Nephron (organoid): ENCODE measurements at regions not wholly inside any gene's neighbourhood (a gene's known extent, or its start where the extent isn't known, plus 50 kb on each side); places are given as distances from the start of the nearest gene placed in this dataset.

Experiments used
- H3K27ac Mint-ChIP-seq, 3 experiments: 2 replicates each; pipeline ENCODE4 v1.8.0; 2020; ENCODE audit warnings: mixed read lengths in 3 of 3, mild to moderate bottlenecking in 2 of 3, moderate library complexity in 1 of 3
- H3K27me3 Mint-ChIP-seq: 2 replicates; pipeline ENCODE4 v1.8.0; 2021; ENCODE audit warnings: low read depth, mild to moderate bottlenecking, moderate library complexity, mixed read lengths
- H3K36me3 Mint-ChIP-seq: 2 replicates; pipeline ENCODE4 v1.8.0; 2020; ENCODE audit warnings: low read depth, mixed read lengths
- H3K4me1 Mint-ChIP-seq: 2 replicates; pipeline ENCODE4 v1.8.0; 2020; ENCODE audit warnings: mixed read lengths
- H3K4me3 Mint-ChIP-seq, 3 experiments: 2 replicates each; pipeline ENCODE4 v1.8.0; 2020; ENCODE audit warnings: mild to moderate bottlenecking in 3 of 3, mixed read lengths in 3 of 3, moderate library complexity in 2 of 3
- H3K9me3 Mint-ChIP-seq: 2 replicates; pipeline ENCODE4 v1.8.0; 2020; ENCODE audit warnings: mixed read lengths
- TF ChIP-seq, protein P1 (sequence below), 3 experiments: fragments of 200-600 bp; sonication (generic); IDR thresholded peaks; one replicate each; pipeline ENCODE4 v1.5.0; 2021; ENCODE audit warnings: antibody characterized with exemption in 3 of 3; ENCODE audit not compliant: unreplicated experiment in 3 of 3

DNA sequence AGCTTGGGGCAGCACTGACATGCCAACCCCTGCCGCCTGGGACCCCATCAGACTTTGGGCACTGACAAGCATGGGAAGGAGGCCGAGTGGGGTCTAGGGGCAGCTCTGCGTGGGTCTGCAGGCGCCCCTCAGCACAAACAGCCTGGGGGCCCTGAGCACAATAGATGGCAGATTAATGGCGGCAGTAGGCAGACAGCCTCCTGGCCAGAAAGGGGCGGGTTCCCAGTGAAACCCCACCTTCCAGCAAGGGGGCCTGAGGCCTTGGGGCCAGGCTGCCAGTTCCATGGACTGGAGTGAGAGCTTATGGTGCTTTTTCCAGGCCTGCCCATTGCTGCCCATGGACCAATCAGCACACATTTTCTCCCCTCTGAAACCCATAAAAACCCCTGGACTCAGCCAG, 2031.2 kb downstream of the EFNA5 start:
- Mint-ChIP-seq H3K27ac (no peak overlapping the region), H3K36me3 (no peaks in the 10 kb centered on the region), H3K9me3 (peaks cover 5% of the 10 kb centered on the region), H3K4me1 (no peaks in the 10 kb centered on the region), H3K27me3 (no peaks in the 10 kb centered on the region), H3K4me3 (no peak overlapping the region)
- TF ChIP-seq, protein P1, sequence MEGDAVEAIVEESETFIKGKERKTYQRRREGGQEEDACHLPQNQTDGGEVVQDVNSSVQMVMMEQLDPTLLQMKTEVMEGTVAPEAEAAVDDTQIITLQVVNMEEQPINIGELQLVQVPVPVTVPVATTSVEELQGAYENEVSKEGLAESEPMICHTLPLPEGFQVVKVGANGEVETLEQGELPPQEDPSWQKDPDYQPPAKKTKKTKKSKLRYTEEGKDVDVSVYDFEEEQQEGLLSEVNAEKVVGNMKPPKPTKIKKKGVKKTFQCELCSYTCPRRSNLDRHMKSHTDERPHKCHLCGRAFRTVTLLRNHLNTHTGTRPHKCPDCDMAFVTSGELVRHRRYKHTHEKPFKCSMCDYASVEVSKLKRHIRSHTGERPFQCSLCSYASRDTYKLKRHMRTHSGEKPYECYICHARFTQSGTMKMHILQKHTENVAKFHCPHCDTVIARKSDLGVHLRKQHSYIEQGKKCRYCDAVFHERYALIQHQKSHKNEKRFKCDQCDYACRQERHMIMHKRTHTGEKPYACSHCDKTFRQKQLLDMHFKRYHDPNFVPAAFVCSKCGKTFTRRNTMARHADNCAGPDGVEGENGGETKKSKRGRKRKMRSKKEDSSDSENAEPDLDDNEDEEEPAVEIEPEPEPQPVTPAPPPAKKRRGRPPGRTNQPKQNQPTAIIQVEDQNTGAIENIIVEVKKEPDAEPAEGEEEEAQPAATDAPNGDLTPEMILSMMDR (IDR thresholded peaks at IDR 0.05; ENCODE audit: unreplicated experiment in 3 of 3), result no peak

DNA sequence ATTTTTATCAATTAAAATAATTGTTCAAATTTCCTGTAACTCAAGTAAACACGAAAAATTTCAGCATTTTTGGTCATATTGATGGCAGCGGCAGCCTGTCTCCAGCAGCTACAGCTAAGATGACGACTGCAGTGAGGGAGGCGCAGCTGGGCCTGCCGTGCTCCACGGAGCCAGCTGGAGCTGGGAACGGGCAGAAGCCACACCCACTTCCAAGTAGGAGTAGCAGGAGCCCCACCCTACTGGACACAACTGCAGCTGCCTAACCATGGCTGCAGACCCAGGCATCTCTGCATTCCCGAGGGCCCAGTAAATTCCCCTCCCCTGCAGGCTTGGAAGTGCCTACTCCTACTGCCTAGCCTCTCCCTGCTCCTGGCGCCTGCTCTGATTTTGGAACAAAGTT, 2031.7 kb downstream of the EFNA5 start:
- peaks cover 5% of the 10 kb centered on the region for H3K9me3 Mint-ChIP-seq

DNA sequence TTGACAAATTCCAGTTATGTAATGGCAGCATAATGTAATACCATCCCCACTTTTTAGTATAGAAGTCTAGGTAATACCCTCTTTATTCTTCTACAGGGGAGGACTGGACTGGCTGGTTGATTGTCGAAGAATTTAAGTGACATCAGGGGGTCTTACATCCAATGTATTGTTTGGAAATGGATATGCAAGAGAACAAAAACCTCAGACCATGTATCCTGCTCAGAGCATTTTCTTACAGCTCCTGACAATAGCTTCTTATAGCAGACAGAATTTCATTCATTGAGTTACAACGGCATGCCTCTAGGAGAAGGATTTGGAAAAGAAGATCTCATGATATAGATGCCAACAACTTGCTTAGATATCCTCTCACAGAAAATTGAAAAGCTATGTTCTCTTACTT, 2032.3 kb downstream of the EFNA5 start:
- H3K27ac Mint-ChIP-seq, result no peak overlapping the region
- H3K9me3 Mint-ChIP-seq, result peaks cover 5% of the 10 kb centered on the region
- H3K27me3 Mint-ChIP-seq, result no peaks in the 10 kb centered on the region
- H3K4me1 Mint-ChIP-seq, result no peaks in the 10 kb centered on the region
- no peaks in the 10 kb centered on the region for H3K36me3 Mint-ChIP-seq
- no peak overlapping the region for H3K4me3 Mint-ChIP-seq
- TF ChIP-seq, protein P1 (IDR thresholded peaks at IDR 0.05; ENCODE audit: unreplicated experiment in 3 of 3), result no peak

More for the DNA sequence above, 2031.7 kb downstream of the EFNA5 start:
- Mint-ChIP-seq H3K27ac (no peak overlapping the region), H3K36me3 (no peaks in the 10 kb centered on the region), H3K27me3 (no peaks in the 10 kb centered on the region), H3K4me1 (no peaks in the 10 kb centered on the region), H3K4me3 (no peak overlapping the region)
- TF ChIP-seq, protein P1 (IDR thresholded peaks at IDR 0.05; ENCODE audit: unreplicated experiment in 3 of 3), result no peak

DNA sequence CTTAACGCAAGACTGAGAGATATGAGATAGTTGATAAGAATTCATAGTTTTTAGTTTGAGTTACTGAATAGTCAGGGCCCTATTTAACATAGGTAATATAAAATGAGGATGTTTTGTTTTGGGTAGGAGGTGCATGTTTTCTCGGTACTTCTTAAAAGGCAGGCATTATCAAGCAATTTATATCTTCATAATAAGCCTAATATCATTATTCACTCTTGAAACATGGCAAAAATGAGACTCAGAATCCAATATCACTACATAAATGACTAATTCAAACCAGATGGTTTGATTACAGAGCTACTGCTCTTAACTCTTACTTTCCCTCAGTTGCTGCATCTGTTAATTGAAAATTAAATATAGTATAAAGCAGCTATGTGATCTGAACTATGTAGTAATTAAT, 2038.7 kb downstream of the EFNA5 start:
- H3K9me3 Mint-ChIP-seq, result peaks cover 3% of the 10 kb centered on the region

DNA sequence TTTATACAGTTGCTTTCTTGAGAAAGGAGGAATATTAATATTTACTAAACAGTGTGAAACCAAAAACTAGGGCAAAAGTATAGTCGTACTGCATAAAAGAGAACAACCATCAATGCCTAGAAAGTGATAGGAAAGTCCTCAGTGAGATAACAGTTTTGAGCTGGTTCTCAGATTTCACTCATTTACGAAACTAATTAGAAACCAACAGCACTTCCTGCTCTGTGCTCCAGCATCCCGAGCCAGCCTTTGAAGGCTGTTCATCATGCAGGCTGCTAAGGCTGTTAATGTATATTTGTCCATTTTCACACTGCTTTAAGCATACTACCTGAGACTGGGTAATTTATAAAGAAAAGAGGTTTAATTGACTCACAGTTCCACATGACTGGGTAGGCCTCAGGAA, 2039.9 kb downstream of the EFNA5 start:
- H3K4me1 Mint-ChIP-seq, result no peaks in the 10 kb centered on the region
- no peaks in the 10 kb centered on the region for H3K36me3 Mint-ChIP-seq
- H3K27ac Mint-ChIP-seq, result no peak overlapping the region
- peaks cover 4% of the 10 kb centered on the region for H3K9me3 Mint-ChIP-seq
- H3K4me3 Mint-ChIP-seq, result no peak overlapping the region
- H3K27me3 Mint-ChIP-seq, result no peaks in the 10 kb centered on the region
- TF ChIP-seq, protein P1 (IDR thresholded peaks at IDR 0.05; ENCODE audit: unreplicated experiment in 3 of 3), result no peak

More for the DNA sequence above, 2038.7 kb downstream of the EFNA5 start:
- Mint-ChIP-seq H3K27ac (no peak overlapping the region), H3K36me3 (no peaks in the 10 kb centered on the region), H3K4me1 (no peaks in the 10 kb centered on the region), H3K27me3 (no peaks in the 10 kb centered on the region), H3K4me3 (no peak overlapping the region)
- TF ChIP-seq, protein P1 (IDR thresholded peaks at IDR 0.05; ENCODE audit: unreplicated experiment in 3 of 3), result no peak

DNA sequence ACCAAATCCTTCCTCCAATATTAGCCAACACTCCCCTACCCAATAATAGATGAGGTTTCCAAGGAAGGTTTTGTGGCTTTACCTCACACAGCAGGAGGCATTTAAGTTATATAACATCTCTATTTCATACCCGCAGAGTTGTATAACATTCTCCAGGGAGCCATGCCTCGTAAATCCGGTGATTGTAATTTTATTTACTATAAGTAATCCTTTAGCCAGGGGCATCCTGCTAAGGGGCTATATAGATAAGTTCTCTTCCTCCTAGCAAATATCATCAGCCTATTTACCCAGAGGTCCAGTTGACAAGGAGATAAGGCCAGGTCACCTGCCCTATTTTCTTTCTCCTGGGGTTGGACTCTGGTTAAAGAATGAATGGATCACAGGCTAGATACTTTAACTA, 2051.0 kb downstream of the EFNA5 start:
- TF ChIP-seq, protein P1 (IDR thresholded peaks at IDR 0.05; ENCODE audit: unreplicated experiment in 3 of 3), result no peak
- no peaks in the 10 kb centered on the region for H3K36me3 Mint-ChIP-seq

More for the DNA sequence above, 2051.0 kb downstream of the EFNA5 start:
- Mint-ChIP-seq H3K9me3 (no peaks in the 10 kb centered on the region), H3K27ac (no peak overlapping the region), H3K4me1 (peaks cover 10% of the 10 kb centered on the region), H3K27me3 (no peaks in the 10 kb centered on the region), H3K4me3 (no peak overlapping the region)
